T-cell (primary cell): ENCODE measurements at regions not wholly inside any gene's neighbourhood (a gene's known extent, or its start where the extent isn't known, plus 50 kb on each side); places are given as distances from the start of the nearest gene placed in this dataset.

Source experiments
- ATAC-seq, 4 experiments: fragments of 200-7000 bp in 3 of 4; fragments of 150-1000 bp in 1 of 4; cut with Tn5 transposase; replicated peaks in 1 of 4; 1 replicate in 3 of 4; 2 replicates in 1 of 4; pipeline ENCODE4 v1.10.0; 2021; ENCODE audit warnings: moderate library complexity in 3 of 4, mild to moderate bottlenecking in 2 of 4, moderate number of reproducible peaks in 1 of 4
- CTCF ChIA-PET, 2 donors: fragments of 300-600 bp; sonication (Branson Sonifier 250); formaldehyde crosslinking; loops; one replicate each; lab custom pipeline; 2022; ENCODE audit warnings: antibody characterized with exemption in 2 of 2; lab: Charles Lee
- POLR2A ChIA-PET, 2 donors: fragments of 300-600 bp; sonication (Branson Sonifier 250); formaldehyde crosslinking; loops; one replicate each; lab custom pipeline; 2022; ENCODE audit warnings: antibody characterized with exemption in 2 of 2; lab: Charles Lee
- DNase-seq, 35 experiments: peaks; one replicate each; pipeline versions ENCODE4 v3.0.0 to v3.0.0-alpha.2; 2013 to 2023
- H3K27ac ChIP-seq: one replicate; pipeline ENCODE4 v1.5.1; 2013; ENCODE audit warnings: low read length
- H3K27me3 ChIP-seq, 2 experiments: replicated peaks in 1 of 2; 1 replicate in 1 of 2; 2 replicates in 1 of 2; pipeline versions ENCODE4 v1.6.1 to v1.7.0; 2013; ENCODE audit warnings: low read length in 1 of 2, mixed read lengths in 1 of 2; ENCODE audit not compliant: control insufficient read depth in 2 of 2, insufficient read depth in 2 of 2; ENCODE audit errors: extremely low read depth in 1 of 2
- H3K36me3 ChIP-seq, 2 donors: 1 replicate in 1 of 2; 2 replicates in 1 of 2; pipeline versions ENCODE4 v1.6.1 to v1.7.0; 2013; ENCODE audit warnings: low read length in 1 of 2; ENCODE audit not compliant: control insufficient read depth in 2 of 2, insufficient read depth in 1 of 2; ENCODE audit errors: extremely low read depth in 1 of 2
- H3K4me1 ChIP-seq, 2 experiments: 1 replicate in 1 of 2; 2 replicates in 1 of 2; pipeline versions ENCODE4 v1.6.1 to v1.7.0; 2013; ENCODE audit warnings: low read length in 2 of 2, mixed read lengths in 1 of 2; ENCODE audit not compliant: insufficient read depth in 2 of 2, control insufficient read depth in 1 of 2; ENCODE audit errors: extremely low read depth in 1 of 2
- H3K4me3 ChIP-seq, 2 donors: 1 replicate in 1 of 2; 2 replicates in 1 of 2; pipeline versions ENCODE4 v1.5.1 to v1.7.0; 2013; ENCODE audit warnings: mild to moderate bottlenecking in 2 of 2, low read length in 1 of 2, moderate library complexity in 1 of 2; ENCODE audit not compliant: control insufficient read depth in 1 of 2; ENCODE audit errors: extremely low read depth in 1 of 2
- H3K9me3 ChIP-seq: 2 replicates; pipeline ENCODE4 v1.7.0; 2013
- H3K27ac Mint-ChIP-seq, 2 donors: one replicate each; pipeline ENCODE4 v1.8.0; 2020 to 2021; ENCODE audit warnings: mild to moderate bottlenecking in 2 of 2, mixed read lengths in 2 of 2
- H3K27me3 Mint-ChIP-seq, 2 donors: one replicate each; pipeline ENCODE4 v1.8.0; 2021 to 2022; ENCODE audit warnings: mixed read lengths in 2 of 2
- H3K36me3 Mint-ChIP-seq: one replicate; pipeline ENCODE4 v1.8.0; 2021; ENCODE audit warnings: mixed read lengths
- H3K4me1 Mint-ChIP-seq, 3 donors: one replicate each; pipeline ENCODE4 v1.8.0; 2020 to 2022; ENCODE audit warnings: mixed read lengths in 3 of 3, mild to moderate bottlenecking in 1 of 3
- H3K4me3 Mint-ChIP-seq, 3 donors: one replicate each; pipeline ENCODE4 v1.8.0; 2020 to 2022; ENCODE audit warnings: mild to moderate bottlenecking in 3 of 3, mixed read lengths in 3 of 3, moderate library complexity in 3 of 3
- H3K9me3 Mint-ChIP-seq, 3 donors: one replicate each; pipeline ENCODE4 v1.8.0; 2020 to 2022; ENCODE audit warnings: mixed read lengths in 3 of 3
- WGBS: methylation state at CpG from one replicate; pipeline ENCODE4 v1.1.5; 2013; ENCODE audit warnings: missing lambda C conversion rate; ENCODE audit not compliant: insufficient coverage; 5-methylcytosine and 5-hydroxymethylcytosine counted together

DNA sequence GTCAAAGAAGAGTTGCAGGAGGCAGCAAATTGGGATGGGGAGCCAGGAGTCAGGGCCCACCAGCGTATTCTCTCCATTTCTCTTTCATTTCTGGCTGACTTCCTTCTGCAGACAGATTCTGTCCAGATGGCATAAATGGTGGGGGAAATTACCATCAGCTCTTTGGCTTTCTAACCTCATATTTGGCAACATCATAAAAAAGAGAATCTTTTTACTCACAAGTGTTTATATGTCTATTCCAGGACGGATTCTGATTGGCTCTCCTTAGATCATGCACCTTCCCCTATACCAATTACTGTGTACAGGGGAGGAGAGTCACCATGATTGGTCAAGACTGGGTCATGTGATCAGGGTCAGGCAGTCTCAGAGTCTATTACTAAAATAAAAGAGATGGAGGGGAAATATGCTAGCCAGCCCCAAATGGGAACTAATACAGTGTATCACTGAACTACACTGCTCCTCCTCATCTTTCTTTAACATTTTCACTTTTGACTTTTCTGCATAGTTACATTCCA lies 537.1 kb upstream of the EEF2KMT start:
- ChIA-PET POLR2A (no interaction called here), CTCF (no interaction called here)
- no peak for ATAC-seq
- no CpG with 5 or more reads among the region's 2 CpGs for WGBS
- peaks cover under 1 to 4% (median 1%) of the 10 kb centered on the region in 3 donors for H3K9me3 Mint-ChIP-seq
- Histone ChIP-seq H3K27ac (no peak overlapping the region), H3K4me1 (no peaks in the 10 kb centered on the region), H3K9me3 (no peaks in the 10 kb centered on the region), H3K4me3 (no peak overlapping the region), H3K27me3 (peaks cover 0 to 7% of the 10 kb centered on the region in 2 experiments), H3K36me3 (no peaks in the 10 kb centered on the region)
- no peak overlapping the region for H3K4me3 Mint-ChIP-seq
- H3K36me3 Mint-ChIP-seq: no peaks in the 10 kb centered on the region
- DNase-seq: no peak
- no peaks in the 10 kb centered on the region for H3K4me1 Mint-ChIP-seq
- no peak overlapping the region for H3K27ac Mint-ChIP-seq
- peaks cover 0 to 5% of the 10 kb centered on the region in 2 donors for H3K27me3 Mint-ChIP-seq

DNA sequence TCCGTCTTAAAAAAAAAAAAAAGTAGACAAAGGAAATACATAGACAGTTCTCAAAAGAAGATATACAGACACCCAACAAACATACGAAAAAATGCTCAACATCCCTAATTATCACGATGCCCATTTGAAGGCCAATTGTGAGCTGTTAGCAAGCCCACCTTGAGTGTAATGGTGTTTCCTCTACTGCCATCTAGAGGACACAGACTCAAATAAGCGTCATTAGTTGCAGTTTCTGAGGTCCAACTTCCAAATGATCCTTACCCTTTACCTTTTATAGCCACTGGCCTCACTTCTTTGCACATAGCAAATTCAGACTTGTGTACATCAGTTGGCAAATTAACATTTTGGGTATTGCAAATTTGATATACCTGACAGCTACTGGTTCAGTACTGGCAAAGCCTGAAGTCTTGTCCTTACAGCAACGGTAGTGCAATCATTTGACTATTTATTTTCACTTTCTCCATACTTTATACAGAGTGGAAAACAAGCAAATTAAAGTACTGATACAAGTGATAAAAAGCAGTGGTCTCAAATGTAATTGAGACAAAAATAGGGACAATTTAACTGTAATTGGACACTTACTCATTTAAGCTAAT lies 536.3 kb upstream of the EEF2KMT start:
- ChIA-PET CTCF (no interaction called here), POLR2A (no interaction called here)
- peaks cover 4 to 7% (median 4%) of the 10 kb centered on the region in 3 donors for H3K9me3 Mint-ChIP-seq
- no peak overlapping the region for H3K4me3 Mint-ChIP-seq
- WGBS: no CpG with 5 or more reads among the region's 5 CpGs
- no peaks in the 10 kb centered on the region for H3K4me1 Mint-ChIP-seq
- Histone ChIP-seq H3K27me3 (peaks cover 0 to 7% of the 10 kb centered on the region in 2 experiments), H3K4me1 (no peaks in the 10 kb centered on the region), H3K4me3 (no peak overlapping the region), H3K9me3 (no peaks in the 10 kb centered on the region), H3K36me3 (no peaks in the 10 kb centered on the region), H3K27ac (no peak overlapping the region)
- ATAC-seq (no peak), DNase-seq (no peak)
- no peak overlapping the region for H3K27ac Mint-ChIP-seq
- H3K27me3 Mint-ChIP-seq: peaks cover 0 to 5% of the 10 kb centered on the region in 2 donors
- no peaks in the 10 kb centered on the region for H3K36me3 Mint-ChIP-seq

DNA sequence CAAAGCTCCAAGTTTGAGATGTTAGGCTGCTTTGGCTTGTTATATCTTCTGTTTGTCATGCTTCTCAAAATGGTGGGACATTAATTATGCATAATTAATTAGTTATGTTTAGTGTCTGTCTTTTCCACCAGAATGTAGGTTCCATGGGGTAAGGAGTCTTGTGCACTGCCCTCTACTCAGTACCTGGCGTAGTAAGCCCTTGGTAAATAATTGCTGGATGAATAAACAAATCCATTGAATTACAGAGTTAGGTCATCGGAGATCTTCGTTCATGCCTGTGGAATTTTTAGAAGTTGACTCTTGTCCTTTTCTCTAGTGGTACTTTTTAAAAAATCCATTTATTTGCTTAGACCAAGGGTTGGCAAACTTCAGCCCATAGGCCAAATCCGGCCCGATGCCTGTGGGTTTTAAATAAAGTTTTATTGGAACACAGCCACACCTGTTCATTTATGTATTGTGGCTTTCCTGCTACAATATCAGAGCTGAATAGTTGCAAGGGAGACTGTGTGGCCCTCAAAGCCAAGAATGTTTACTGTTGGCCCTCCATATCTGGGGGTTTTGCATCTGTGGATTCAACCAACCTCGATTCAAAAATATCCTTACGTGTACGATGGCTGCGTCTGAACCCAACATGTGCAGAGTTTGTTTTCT lies 524.8 kb upstream of the EEF2KMT start:
- peaks cover 8 to 16% of the 10 kb centered on the region in 2 donors for H3K27me3 Mint-ChIP-seq
- no peaks in the 10 kb centered on the region for H3K4me1 Mint-ChIP-seq
- ATAC-seq (no peak), DNase-seq (no peak)
- WGBS: no CpG with 5 or more reads among the region's 9 CpGs
- Histone ChIP-seq H3K4me3 (no peak overlapping the region), H3K27me3 (peaks cover 0 to 9% of the 10 kb centered on the region in 2 experiments), H3K4me1 (no peaks in the 10 kb centered on the region), H3K9me3 (no peaks in the 10 kb centered on the region), H3K36me3 (no peaks in the 10 kb centered on the region), H3K27ac (no peak overlapping the region)
- H3K4me3 Mint-ChIP-seq: no peak overlapping the region
- H3K36me3 Mint-ChIP-seq: no peaks in the 10 kb centered on the region
- ChIA-PET CTCF (no interaction called here), POLR2A (no interaction called here)
- no peak overlapping the region for H3K27ac Mint-ChIP-seq
- peaks cover 0 to 11% (median 0%) of the 10 kb centered on the region in 3 donors for H3K9me3 Mint-ChIP-seq

DNA sequence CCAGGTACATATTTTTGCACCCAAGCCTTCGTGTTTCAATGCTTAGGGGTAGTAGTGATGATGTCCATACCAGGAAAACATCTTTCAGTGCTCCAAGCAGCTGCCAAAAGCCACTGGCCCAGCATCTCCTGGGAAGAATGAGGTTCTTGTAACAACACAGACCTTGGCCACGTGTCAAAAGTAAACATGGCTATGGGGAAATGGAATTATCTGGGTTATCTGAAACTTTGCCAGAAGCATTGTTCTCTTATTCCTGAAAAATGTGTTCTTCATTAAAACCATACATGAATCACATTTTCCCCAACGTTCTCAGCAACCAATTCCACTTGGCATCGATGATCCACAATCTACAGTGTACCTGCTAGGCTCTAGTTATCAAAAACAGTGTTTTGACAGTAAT lies 524.2 kb upstream of the EEF2KMT start:
- CTCF ChIA-PET: no interaction called here

DNA sequence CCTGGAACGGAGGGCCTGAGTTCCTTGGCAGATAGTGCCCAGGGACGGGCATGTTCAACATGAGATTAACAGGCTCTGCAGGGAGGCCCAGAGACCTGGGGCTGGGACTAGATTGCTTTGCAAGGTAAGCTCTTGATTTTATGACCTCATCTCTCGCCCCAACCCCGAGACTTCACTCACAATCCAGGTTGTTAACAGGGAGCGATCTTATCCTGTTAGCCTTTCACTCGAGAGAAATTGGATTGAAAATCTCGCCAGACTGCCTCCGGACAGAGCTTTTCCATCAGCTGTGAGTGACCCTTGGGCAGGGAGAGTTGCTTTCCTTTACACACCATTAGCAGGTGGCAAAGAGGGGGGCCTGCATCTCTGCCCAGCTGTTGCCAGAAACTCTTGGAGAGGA lies 521.7 kb upstream of the EEF2KMT start:
- CTCF ChIA-PET: no interaction called here
- H3K9me3 Mint-ChIP-seq: peaks cover 0 to 4% (median 0%) of the 10 kb centered on the region in 3 donors
- 76% methylated on average over 2 of the region's 8 CpGs for WGBS

More for the DNA sequence above, 524.2 kb upstream of the EEF2KMT start:
- DNase-seq: no peak
- H3K36me3 ChIP-seq: no peaks in the 10 kb centered on the region
- no peak for ATAC-seq
- no peaks in the 10 kb centered on the region for H3K4me1 ChIP-seq
- no peak overlapping the region for H3K27ac ChIP-seq
- POLR2A ChIA-PET: no interaction called here
- H3K4me3 ChIP-seq: no peak overlapping the region
- H3K36me3 Mint-ChIP-seq: no peaks in the 10 kb centered on the region
- H3K4me3 Mint-ChIP-seq: no peak overlapping the region
- peaks cover 13 to 22% of the 10 kb centered on the region in 2 donors for H3K27me3 Mint-ChIP-seq
- H3K9me3 Mint-ChIP-seq: peaks cover 0 to 7% (median 0%) of the 10 kb centered on the region in 3 donors
- 0% methylated on average over 1 of the region's 4 CpGs for WGBS
- peaks cover 0 to 1% (median 0%) of the 10 kb centered on the region in 3 donors for H3K4me1 Mint-ChIP-seq
- H3K9me3 ChIP-seq: no peaks in the 10 kb centered on the region
- no peak overlapping the region for H3K27ac Mint-ChIP-seq
- H3K27me3 ChIP-seq: peaks cover 0 to 14% of the 10 kb centered on the region in 2 experiments

DNA sequence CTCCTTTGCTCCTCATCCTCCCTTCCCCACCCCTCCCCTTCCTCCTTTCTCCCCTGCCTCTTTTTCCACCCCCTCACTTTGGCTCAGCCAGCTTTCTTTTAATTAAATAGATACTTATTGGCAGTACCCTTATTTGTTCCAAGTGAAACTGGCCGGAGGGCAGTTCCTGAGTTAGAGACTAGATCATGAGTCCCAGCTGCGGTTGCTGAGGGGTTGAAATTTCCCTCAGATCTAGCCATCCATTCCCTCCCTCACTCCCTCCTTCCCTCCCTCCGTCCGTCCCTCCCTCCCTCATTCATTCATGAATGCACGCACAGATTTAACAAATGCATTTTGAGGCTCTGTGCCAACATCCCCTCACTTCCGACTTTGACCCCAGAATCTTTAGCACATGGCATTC lies 519.2 kb upstream of the EEF2KMT start:
- H3K4me1 Mint-ChIP-seq: peaks cover 0 to 2% (median 1%) of the 10 kb centered on the region in 3 donors
- 58% methylated on average over 6 of the region's 6 CpGs for WGBS
- H3K9me3 Mint-ChIP-seq: peaks cover 0 to 3% (median 0%) of the 10 kb centered on the region in 3 donors
- ChIA-PET CTCF (interaction anchor here in 1 of 2 donors (0.5 kb wide), 1 partner anchor 1941 kb away, joined by 5 read pairs; no protein-coding TSS in a partner anchor), POLR2A (no interaction called here)
- no peaks in the 10 kb centered on the region for H3K36me3 Mint-ChIP-seq
- H3K9me3 ChIP-seq: no peaks in the 10 kb centered on the region
- peaks cover 0 to 6% of the 10 kb centered on the region in 2 experiments for H3K4me1 ChIP-seq
- no peak overlapping the region for H3K27ac Mint-ChIP-seq
- no peak overlapping the region for H3K4me3 Mint-ChIP-seq
- peaks cover 18 to 32% of the 10 kb centered on the region in 2 donors for H3K27me3 Mint-ChIP-seq
- DNase-seq (no peak), ATAC-seq (no peak)
- H3K27ac ChIP-seq: no peak overlapping the region
- no peak overlapping the region for H3K4me3 ChIP-seq
- H3K27me3 ChIP-seq: peaks cover 0 to 30% of the 10 kb centered on the region in 2 experiments
- no peaks in the 10 kb centered on the region for H3K36me3 ChIP-seq

More for the DNA sequence above, 521.7 kb upstream of the EEF2KMT start:
- DNase-seq: no peak
- no peak overlapping the region for H3K27ac ChIP-seq
- POLR2A ChIA-PET: no interaction called here
- no peaks in the 10 kb centered on the region for H3K36me3 ChIP-seq
- peaks cover 0 to 30% of the 10 kb centered on the region in 2 experiments for H3K27me3 ChIP-seq
- no peak overlapping the region for H3K27ac Mint-ChIP-seq
- H3K4me3 Mint-ChIP-seq: no peak overlapping the region
- peaks cover 0 to 6% of the 10 kb centered on the region in 2 experiments for H3K4me1 ChIP-seq
- peaks cover 0 to 2% (median 1%) of the 10 kb centered on the region in 3 donors for H3K4me1 Mint-ChIP-seq
- no peak overlapping the region for H3K4me3 ChIP-seq
- H3K27me3 Mint-ChIP-seq: peaks cover 18 to 30% of the 10 kb centered on the region in 2 donors
- no peaks in the 10 kb centered on the region for H3K9me3 ChIP-seq
- no peaks in the 10 kb centered on the region for H3K36me3 Mint-ChIP-seq
- ATAC-seq: no peak
